ENCODE measurements at regions not wholly inside any gene's neighbourhood (a gene's known extent, or its start where the extent isn't known, plus 50 kb on each side); places are given as distances from the start of the nearest gene placed in this dataset.

- Histone ChIP-seq H3K27me3 (no peaks in the 10 kb centered on the region), H3K4me1 (no peaks in the 10 kb centered on the region), H3K36me3 (no peaks in the 10 kb centered on the region), H3K4me3 (no peak overlapping the region), H3K9me3 (no peaks in the 10 kb centered on the region), H3K27ac (no peak overlapping the region)
- DNase-seq, result no peak
- no peak for TF ChIP-seq CTCF (IDR thresholded peaks at IDR 0.05)
- TF ChIP-seq POLR2A (IDR thresholded peaks at IDR 0.05), result no peak
Observed at GRCh38 chrX:124827258-124827845, 481.0 kb downstream of the SH2D1A start.

GRCh38 chrX:124829930-124830329 lies 483.6 kb downstream of the SH2D1A start:
- Histone ChIP-seq H3K4me1 (no peaks in the 10 kb centered on the region), H3K27ac (no peak overlapping the region), H3K4me3 (no peak overlapping the region), H3K36me3 (no peaks in the 10 kb centered on the region), H3K27me3 (no peaks in the 10 kb centered on the region), H3K9me3 (no peaks in the 10 kb centered on the region)
- TF ChIP-seq CTCF (IDR thresholded peaks at IDR 0.05) (no peak), POLR2A (IDR thresholded peaks at IDR 0.05) (no peak)
- DNase-seq, result no peak

- TF ChIP-seq CTCF (IDR thresholded peaks at IDR 0.05), result no peak
- Histone ChIP-seq H3K36me3 (no peaks in the 10 kb centered on the region), H3K27me3 (no peaks in the 10 kb centered on the region), H3K4me1 (no peaks in the 10 kb centered on the region), H3K27ac (no peak overlapping the region), H3K4me3 (no peak overlapping the region), H3K9me3 (no peaks in the 10 kb centered on the region)
- DNase-seq, result no peak
Observed at GRCh38 chrX:124836786-124837185, 482.9 kb upstream of the TEX13C start.

GRCh38 chrX:124842205-124842604 lies 477.5 kb upstream of the TEX13C start:
- no peak for TF ChIP-seq POLR2A (IDR thresholded peaks at IDR 0.05)
- TF ChIP-seq CTCF (IDR thresholded peaks at IDR 0.05), result no peak
- Histone ChIP-seq H3K4me3 (no peak overlapping the region), H3K9me3 (no peaks in the 10 kb centered on the region), H3K27ac (no peak overlapping the region), H3K36me3 (no peaks in the 10 kb centered on the region), H3K4me1 (no peaks in the 10 kb centered on the region), H3K27me3 (no peaks in the 10 kb centered on the region)
- DNase-seq, result no peak

GRCh38 chrX:124860736-124861135 lies 458.9 kb upstream of the TEX13C start:
- Histone ChIP-seq H3K27ac (no peak overlapping the region), H3K4me3 (no peak overlapping the region), H3K4me1 (no peaks in the 10 kb centered on the region), H3K36me3 (no peaks in the 10 kb centered on the region), H3K27me3 (no peaks in the 10 kb centered on the region), H3K9me3 (no peaks in the 10 kb centered on the region)
- no peak for DNase-seq
- TF ChIP-seq CTCF (IDR thresholded peaks at IDR 0.05), result no peak
- TF ChIP-seq POLR2A (IDR thresholded peaks at IDR 0.05), result no peak

GRCh38 chrX:124862301-124862700 lies 457.4 kb upstream of the TEX13C start:
- no peaks in the 10 kb centered on the region for H3K9me3 ChIP-seq
- H3K4me1 ChIP-seq, result no peaks in the 10 kb centered on the region
- no peaks in the 10 kb centered on the region for H3K36me3 ChIP-seq
- no peak overlapping the region for H3K27ac ChIP-seq
- no peaks in the 10 kb centered on the region for H3K27me3 ChIP-seq
- H3K4me3 ChIP-seq, result no peak overlapping the region
- DNase-seq, result no peak
- TF ChIP-seq POLR2A (IDR thresholded peaks at IDR 0.05) (no peak), CTCF (IDR thresholded peaks at IDR 0.05) (no peak)
